ENCODE measurements at regions not wholly inside any gene's neighbourhood (a gene's known extent, or its start where the extent isn't known, plus 50 kb on each side); places are given as distances from the start of the nearest gene placed in this dataset.

DNA sequence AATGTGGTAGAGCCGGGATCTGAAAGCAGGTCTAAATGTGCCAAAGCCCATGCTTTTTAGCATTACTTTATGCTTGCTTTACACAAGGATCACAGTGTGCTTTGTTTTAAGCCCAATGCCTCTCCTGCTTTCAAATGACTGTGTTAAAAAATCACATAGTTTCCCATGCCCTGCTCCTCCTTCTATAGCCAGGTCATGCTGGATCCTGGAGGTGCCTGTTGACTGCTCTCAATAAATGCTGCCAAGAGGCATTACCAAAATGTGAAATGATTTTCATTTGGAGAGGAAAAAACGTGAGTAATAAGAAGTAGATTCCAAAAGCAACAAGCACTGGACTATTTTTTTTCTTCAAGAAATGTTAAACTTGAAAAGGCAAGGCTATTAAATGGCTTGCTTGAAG, 420.7 kb upstream of the USP24 start:
- no peaks in the 10 kb centered on the region for H3K4me1 ChIP-seq (ENCODE audit: insufficient read depth, low read length)
- no peak overlapping the region for H2AFZ ChIP-seq (ENCODE audit: low read depth, low read length)
- H3K4me3 ChIP-seq (ENCODE audit: low read length) = no peak overlapping the region
- no peaks in the 10 kb centered on the region for H3K27me3 ChIP-seq (ENCODE audit: insufficient read depth, low read length)
- no peaks in the 10 kb centered on the region for H3K9me3 ChIP-seq (ENCODE audit: low read length)
- no peaks in the 10 kb centered on the region for H3K36me3 ChIP-seq (ENCODE audit: insufficient read depth, low read length)

DNA sequence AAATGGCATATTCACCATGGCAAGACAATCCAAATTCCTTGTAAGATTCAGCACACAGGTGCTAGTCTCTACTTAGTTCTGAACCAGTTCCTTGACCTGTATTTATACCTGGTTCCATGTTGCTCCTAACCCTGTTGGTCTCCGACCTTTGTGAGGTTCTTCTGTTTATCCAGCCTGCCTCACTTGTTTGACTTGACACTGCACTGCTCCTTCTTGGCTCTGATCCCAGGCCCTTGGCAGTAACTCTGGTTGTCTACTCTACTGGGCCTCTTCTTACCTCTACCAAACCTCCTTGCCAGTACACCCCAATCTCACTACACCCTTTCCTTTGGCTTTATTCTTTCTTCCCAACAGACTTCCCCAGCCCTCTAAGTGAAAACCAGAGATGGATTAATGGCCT, 419.4 kb upstream of the USP24 start:
- Histone ChIP-seq H2AFZ (ENCODE audit: low read depth, low read length) (no peak overlapping the region), H3K27me3 (ENCODE audit: insufficient read depth, low read length) (no peaks in the 10 kb centered on the region), H3K4me3 (ENCODE audit: low read length) (no peak overlapping the region), H3K4me1 (ENCODE audit: insufficient read depth, low read length) (no peaks in the 10 kb centered on the region), H3K9me3 (ENCODE audit: low read length) (no peaks in the 10 kb centered on the region), H3K36me3 (ENCODE audit: insufficient read depth, low read length) (no peaks in the 10 kb centered on the region)

DNA sequence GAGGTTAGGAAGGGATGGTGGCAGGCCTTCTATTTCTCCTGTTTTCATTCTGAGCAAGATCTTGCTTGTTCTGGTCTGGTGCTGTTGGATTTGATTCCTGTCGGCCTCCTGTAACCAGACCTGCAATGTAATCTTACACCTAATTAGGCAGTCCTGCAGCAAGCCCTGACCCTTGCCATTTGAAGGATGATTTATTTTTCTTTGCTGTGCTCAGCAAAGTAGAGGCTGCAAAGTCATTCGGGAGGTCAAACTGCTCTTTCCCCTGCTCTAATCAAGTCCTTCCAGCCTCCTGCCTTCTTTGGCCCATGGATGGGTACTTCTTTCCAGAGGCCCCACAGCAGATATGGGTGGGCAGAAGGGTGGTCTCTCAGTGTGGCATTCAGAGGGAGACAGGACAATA, 417.7 kb upstream of the USP24 start:
- no peaks in the 10 kb centered on the region for H3K27me3 ChIP-seq (ENCODE audit: insufficient read depth, low read length)
- no peaks in the 10 kb centered on the region for H3K9me3 ChIP-seq (ENCODE audit: low read length)
- H3K36me3 ChIP-seq (ENCODE audit: insufficient read depth, low read length) = no peaks in the 10 kb centered on the region
- no peak overlapping the region for H2AFZ ChIP-seq (ENCODE audit: low read depth, low read length)
- no peak overlapping the region for H3K4me3 ChIP-seq (ENCODE audit: low read length)
- H3K4me1 ChIP-seq (ENCODE audit: insufficient read depth, low read length) = no peaks in the 10 kb centered on the region

GRCh38 chr1:55632058-55632457, 416.9 kb upstream of the USP24 start:
- Histone ChIP-seq H3K9me3 (ENCODE audit: low read length) (no peaks in the 10 kb centered on the region), H2AFZ (ENCODE audit: low read depth, low read length) (no peak overlapping the region), H3K4me1 (ENCODE audit: insufficient read depth, low read length) (no peaks in the 10 kb centered on the region), H3K27me3 (ENCODE audit: insufficient read depth, low read length) (no peaks in the 10 kb centered on the region), H3K4me3 (ENCODE audit: low read length) (no peak overlapping the region), H3K36me3 (ENCODE audit: insufficient read depth, low read length) (no peaks in the 10 kb centered on the region)

GRCh38 chr1:55631509-55631908, 416.3 kb upstream of the USP24 start:
- Histone ChIP-seq H3K4me1 (ENCODE audit: insufficient read depth, low read length) (no peaks in the 10 kb centered on the region), H3K36me3 (ENCODE audit: insufficient read depth, low read length) (no peaks in the 10 kb centered on the region), H2AFZ (ENCODE audit: low read depth, low read length) (no peak overlapping the region), H3K4me3 (ENCODE audit: low read length) (no peak overlapping the region), H3K27me3 (ENCODE audit: insufficient read depth, low read length) (no peaks in the 10 kb centered on the region), H3K9me3 (ENCODE audit: low read length) (no peaks in the 10 kb centered on the region)

GRCh38 chr1:55626326-55626725, 411.2 kb upstream of the USP24 start:
- H3K4me3 ChIP-seq (ENCODE audit: low read length) = no peak overlapping the region
- H2AFZ ChIP-seq (ENCODE audit: low read depth, low read length) = no peak overlapping the region
- H3K9me3 ChIP-seq (ENCODE audit: low read length) = no peaks in the 10 kb centered on the region
- H3K27me3 ChIP-seq (ENCODE audit: insufficient read depth, low read length) = no peaks in the 10 kb centered on the region
- no peaks in the 10 kb centered on the region for H3K36me3 ChIP-seq (ENCODE audit: insufficient read depth, low read length)
- H3K4me1 ChIP-seq (ENCODE audit: insufficient read depth, low read length) = no peaks in the 10 kb centered on the region

GRCh38 chr1:55624766-55625165, 409.6 kb upstream of the USP24 start:
- Histone ChIP-seq H3K4me3 (ENCODE audit: low read length) (no peak overlapping the region), H2AFZ (ENCODE audit: low read depth, low read length) (no peak overlapping the region), H3K27me3 (ENCODE audit: insufficient read depth, low read length) (no peaks in the 10 kb centered on the region), H3K4me1 (ENCODE audit: insufficient read depth, low read length) (no peaks in the 10 kb centered on the region), H3K9me3 (ENCODE audit: low read length) (no peaks in the 10 kb centered on the region), H3K36me3 (ENCODE audit: insufficient read depth, low read length) (no peaks in the 10 kb centered on the region)

DNA sequence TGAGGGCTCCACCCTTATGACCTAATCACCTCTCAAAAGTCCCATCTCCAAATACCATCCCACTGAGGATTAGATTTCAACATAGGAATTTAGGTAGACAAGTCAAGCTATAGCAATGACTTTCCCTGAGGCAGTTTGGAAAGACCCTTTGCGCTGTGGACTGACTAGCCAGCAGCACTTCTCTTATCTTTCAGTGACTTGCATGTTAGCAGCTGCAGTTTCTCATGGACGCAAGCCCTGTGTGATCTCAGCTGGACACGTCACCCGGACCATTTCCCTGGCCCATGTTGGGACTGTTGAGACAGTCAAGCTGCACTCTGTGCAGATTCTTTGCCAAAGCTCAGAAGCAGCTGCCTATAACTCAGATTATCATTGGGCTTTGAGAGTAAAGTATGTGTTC, 408.1 kb upstream of the USP24 start:
- Histone ChIP-seq H3K4me1 (ENCODE audit: insufficient read depth, low read length) (no peaks in the 10 kb centered on the region), H3K9me3 (ENCODE audit: low read length) (no peaks in the 10 kb centered on the region), H3K4me3 (ENCODE audit: low read length) (no peak overlapping the region)

DNA sequence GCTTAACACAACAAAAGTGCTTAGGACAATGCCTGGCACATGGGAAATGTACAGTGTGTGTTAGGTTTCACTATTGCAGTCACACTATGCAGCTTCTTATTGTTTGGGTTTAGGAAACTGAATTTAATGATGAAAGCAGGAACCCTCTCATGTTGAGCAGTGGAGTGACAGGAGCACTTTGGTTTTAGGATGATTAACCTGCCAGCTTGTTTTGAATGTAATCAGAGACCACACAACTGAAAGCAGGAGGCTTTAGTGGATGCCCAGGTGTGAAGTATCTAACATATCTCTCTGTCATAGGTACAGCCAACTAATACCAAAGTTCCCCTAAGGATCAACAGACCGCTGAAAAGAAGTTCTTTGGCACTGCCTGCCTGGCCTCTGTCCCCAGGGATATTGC, 406.9 kb upstream of the USP24 start:
- H2AFZ ChIP-seq (ENCODE audit: low read depth, low read length) = no peak overlapping the region
- H3K27me3 ChIP-seq (ENCODE audit: insufficient read depth, low read length) = no peaks in the 10 kb centered on the region
- H3K9me3 ChIP-seq (ENCODE audit: low read length) = no peaks in the 10 kb centered on the region
- H3K4me1 ChIP-seq (ENCODE audit: insufficient read depth, low read length) = no peaks in the 10 kb centered on the region
- H3K36me3 ChIP-seq (ENCODE audit: insufficient read depth, low read length) = no peaks in the 10 kb centered on the region
- H3K4me3 ChIP-seq (ENCODE audit: low read length) = no peak overlapping the region

More for the DNA sequence above, 408.1 kb upstream of the USP24 start:
- no peaks in the 10 kb centered on the region for H3K36me3 ChIP-seq (ENCODE audit: insufficient read depth, low read length)
- H3K27me3 ChIP-seq (ENCODE audit: insufficient read depth, low read length) = no peaks in the 10 kb centered on the region
- H2AFZ ChIP-seq (ENCODE audit: low read depth, low read length) = no peak overlapping the region

DNA sequence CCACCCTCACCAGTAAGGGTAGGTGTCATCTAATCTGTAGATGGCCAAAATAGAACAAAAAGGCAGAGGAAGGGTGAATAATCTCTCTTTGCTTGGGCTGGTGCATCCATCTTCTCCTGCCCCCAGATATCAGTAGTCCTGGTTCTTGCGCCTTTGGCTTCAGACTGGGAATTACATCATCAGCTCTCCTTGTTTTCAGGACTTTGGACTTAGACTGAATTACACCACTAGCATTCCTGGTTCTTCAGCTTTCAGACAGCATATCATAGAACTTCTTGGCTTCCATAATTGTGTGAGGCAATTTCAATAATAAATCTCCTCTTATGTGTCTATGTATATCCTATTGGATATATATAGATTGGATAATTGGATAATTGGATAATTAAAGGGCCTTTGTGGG, 403.0 kb upstream of the USP24 start:
- Histone ChIP-seq H3K9me3 (ENCODE audit: low read length) (no peaks in the 10 kb centered on the region), H3K4me1 (ENCODE audit: insufficient read depth, low read length) (no peaks in the 10 kb centered on the region), H3K4me3 (ENCODE audit: low read length) (no peak overlapping the region), H3K27me3 (ENCODE audit: insufficient read depth, low read length) (no peaks in the 10 kb centered on the region), H3K36me3 (ENCODE audit: insufficient read depth, low read length) (no peaks in the 10 kb centered on the region), H2AFZ (ENCODE audit: low read depth, low read length) (no peak overlapping the region)

DNA sequence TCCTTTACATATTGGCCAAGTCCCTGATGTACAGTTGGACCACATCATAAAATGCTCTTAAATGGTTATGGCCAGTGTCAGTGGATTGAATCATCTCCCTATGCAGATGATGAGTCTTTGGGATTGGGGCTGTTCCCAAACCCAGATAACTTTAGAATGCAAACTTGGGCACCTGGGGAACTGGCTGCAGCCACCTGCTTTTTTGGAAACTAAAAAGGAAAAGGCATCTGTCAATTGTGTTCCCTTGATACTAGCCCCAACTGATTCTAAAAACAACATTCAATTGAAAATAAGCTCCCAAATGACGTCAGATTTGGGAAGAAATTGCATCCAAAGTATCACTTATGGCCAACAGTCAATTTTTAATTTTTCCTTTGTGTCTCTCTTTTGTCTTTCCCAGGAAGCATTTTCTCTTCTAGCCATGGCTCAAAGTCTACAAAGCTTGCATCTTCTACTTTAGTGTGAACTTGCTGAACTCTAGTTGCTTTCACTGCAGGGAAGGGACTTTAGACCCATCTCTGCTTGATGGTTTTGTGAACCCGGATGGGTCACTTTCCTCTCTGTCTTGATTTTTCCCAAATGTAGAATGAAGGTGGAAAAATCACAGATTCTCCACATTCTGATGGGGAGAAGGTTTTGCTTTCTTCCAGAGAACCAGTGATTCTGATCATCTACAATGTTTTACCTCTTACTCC, 402.3 kb upstream of the USP24 start:
- Histone ChIP-seq H2AFZ (ENCODE audit: low read depth, low read length) (no peak overlapping the region), H3K4me1 (ENCODE audit: insufficient read depth, low read length) (no peaks in the 10 kb centered on the region), H3K9me3 (ENCODE audit: low read length) (no peaks in the 10 kb centered on the region), H3K36me3 (ENCODE audit: insufficient read depth, low read length) (no peaks in the 10 kb centered on the region), H3K4me3 (ENCODE audit: low read length) (no peak overlapping the region), H3K27me3 (ENCODE audit: insufficient read depth, low read length) (no peaks in the 10 kb centered on the region)

GRCh38 chr1:55612988-55613387, 397.8 kb upstream of the USP24 start:
- Histone ChIP-seq H3K9me3 (ENCODE audit: low read length) (peaks cover 2% of the 10 kb centered on the region), H2AFZ (ENCODE audit: low read depth, low read length) (no peak overlapping the region), H3K36me3 (ENCODE audit: insufficient read depth, low read length) (no peaks in the 10 kb centered on the region), H3K4me1 (ENCODE audit: insufficient read depth, low read length) (no peaks in the 10 kb centered on the region), H3K4me3 (ENCODE audit: low read length) (no peak overlapping the region), H3K27me3 (ENCODE audit: insufficient read depth, low read length) (no peaks in the 10 kb centered on the region)

DNA sequence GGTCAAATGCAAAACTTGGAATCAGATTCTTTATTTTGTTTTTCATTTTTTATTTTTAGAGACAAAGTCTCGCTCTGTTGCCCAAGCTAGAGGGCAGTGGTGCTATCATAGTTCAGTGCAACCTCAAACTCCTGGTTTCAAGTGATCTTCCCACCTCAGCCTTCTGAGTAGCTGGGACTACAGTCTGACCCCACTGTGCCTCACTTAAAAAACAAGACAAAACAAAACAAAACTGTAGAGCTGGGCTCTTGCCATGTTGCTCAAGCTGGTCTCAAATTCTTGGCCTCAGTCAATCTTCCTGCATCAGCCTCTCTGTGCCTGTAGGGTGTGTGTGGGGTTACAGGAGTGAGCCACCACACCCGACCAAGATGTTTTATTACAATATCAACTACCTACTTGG, 396.0 kb upstream of the USP24 start:
- Histone ChIP-seq H3K36me3 (ENCODE audit: insufficient read depth, low read length) (no peaks in the 10 kb centered on the region), H3K9me3 (ENCODE audit: low read length) (peaks cover 2% of the 10 kb centered on the region), H3K4me1 (ENCODE audit: insufficient read depth, low read length) (no peaks in the 10 kb centered on the region), H3K4me3 (ENCODE audit: low read length) (no peak overlapping the region), H3K27me3 (ENCODE audit: insufficient read depth, low read length) (no peaks in the 10 kb centered on the region), H2AFZ (ENCODE audit: low read depth, low read length) (no peak overlapping the region)

GRCh38 chr1:55610203-55610602, 395.0 kb upstream of the USP24 start:
- H3K36me3 ChIP-seq (ENCODE audit: insufficient read depth, low read length) = no peaks in the 10 kb centered on the region
- H3K4me3 ChIP-seq (ENCODE audit: low read length) = no peak overlapping the region
- no peak overlapping the region for H2AFZ ChIP-seq (ENCODE audit: low read depth, low read length)
- H3K4me1 ChIP-seq (ENCODE audit: insufficient read depth, low read length) = no peaks in the 10 kb centered on the region
- H3K27me3 ChIP-seq (ENCODE audit: insufficient read depth, low read length) = no peaks in the 10 kb centered on the region
- H3K9me3 ChIP-seq (ENCODE audit: low read length) = peaks cover 2% of the 10 kb centered on the region

Measured in neuron (in vitro differentiated cells).